HL-60/S4 treated with retinoic acid at 250 ng/mL for 4 days and 3 days (cell line): ENCODE measurements at regions not wholly inside any gene's neighbourhood (a gene's known extent, or its start where the extent isn't known, plus 50 kb on each side); places are given as distances from the start of the nearest gene placed in this dataset.

Experiments used
- in situ Hi-C: fragments of 300-500 bp; cut with MboI; formaldehyde crosslinking; loops from 2 replicates; pipeline ENCODE4 v1.7.0; 2022; ENCODE audit warnings: low sequenced_read_pairs

DNA sequence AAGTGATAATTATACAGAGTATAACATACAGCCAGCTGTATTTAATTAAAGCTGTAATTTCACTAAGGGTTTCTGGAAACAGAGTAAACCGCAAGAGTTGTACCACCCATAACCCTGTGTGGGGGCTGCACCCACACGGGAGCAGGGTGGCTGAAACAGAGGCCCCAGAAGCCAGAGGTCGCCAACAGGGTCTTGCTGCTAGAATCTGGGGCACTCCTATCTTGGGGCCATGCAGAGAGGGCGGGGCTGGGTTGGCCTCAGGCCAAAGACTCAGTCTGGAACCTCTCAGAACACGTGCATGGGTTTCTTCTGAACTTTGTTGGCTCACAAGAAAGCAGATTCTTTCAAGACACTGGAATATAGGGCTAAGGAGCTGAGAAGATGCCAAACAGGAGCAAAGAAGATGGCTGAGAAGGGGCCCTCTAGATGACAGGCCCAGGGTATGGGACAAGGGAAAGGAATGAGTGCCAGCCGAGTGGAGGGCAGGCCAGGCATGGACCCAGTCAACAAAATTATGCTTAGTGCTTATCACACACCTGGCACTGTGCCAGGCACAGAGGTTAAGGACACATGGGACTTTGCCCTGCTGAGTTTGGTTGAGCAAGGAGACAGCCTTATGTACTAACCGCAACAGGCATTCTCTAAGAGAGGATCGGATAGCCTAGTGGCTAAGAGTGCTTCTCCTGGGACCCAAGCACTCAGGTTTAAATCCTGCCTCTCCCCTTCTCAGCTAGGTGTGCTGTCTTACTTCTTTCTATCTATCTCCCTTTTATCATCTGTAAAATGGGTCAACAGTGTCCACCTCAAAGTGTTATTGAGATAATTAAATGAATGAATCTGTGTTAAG lies 96.6 kb upstream of the FOXP4 start:
- in situ Hi-C loops: loop anchor here (25.0 kb wide), 1 partner anchor 138 kb away; no protein-coding TSS in a partner anchor

DNA sequence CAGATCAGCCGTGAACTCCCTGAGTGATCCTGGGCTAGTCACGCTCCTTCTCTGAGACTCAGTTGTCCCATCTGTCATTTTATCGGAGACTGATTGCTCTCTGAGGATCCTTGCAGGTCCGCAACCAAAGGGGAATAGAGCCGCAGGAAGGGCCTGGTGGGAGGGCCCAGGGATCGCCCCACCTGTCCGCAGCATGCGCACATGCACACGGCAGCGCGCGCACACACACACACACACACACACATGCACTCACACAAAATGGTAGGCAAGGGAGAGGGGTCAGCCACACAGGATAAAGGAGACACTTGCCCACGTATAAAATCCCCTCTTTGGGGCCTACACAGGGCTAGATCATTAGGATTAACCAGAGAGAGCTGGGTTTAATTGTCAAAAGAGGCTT lies 95.6 kb upstream of the FOXP4 start:
- in situ Hi-C loops: loop anchor here (25.0 kb wide), 1 partner anchor 137 kb away; no protein-coding TSS in a partner anchor

DNA sequence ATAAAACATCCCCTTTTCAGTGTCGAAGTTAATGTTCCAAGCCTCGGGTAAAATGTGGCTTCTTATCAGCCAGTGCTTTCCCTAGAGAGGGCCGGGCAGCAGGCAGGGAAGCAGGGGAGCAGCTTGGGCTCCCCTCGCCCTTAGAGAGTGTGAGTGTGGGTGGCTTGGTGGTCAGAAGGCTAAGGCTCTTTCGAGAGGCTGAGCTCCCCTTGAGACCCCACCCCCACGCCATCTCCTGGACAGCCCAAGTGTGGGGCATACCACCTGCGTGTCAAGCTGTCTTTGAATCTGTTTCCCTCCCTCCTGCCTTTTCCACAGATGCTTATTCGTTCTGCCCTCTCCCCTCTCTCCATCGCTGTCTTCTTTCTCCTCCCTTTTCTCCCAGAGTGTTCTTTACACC lies 95.1 kb upstream of the FOXP4 start:
- in situ Hi-C loops: loop anchor here (25.0 kb wide), 1 partner anchor 136 kb away; no protein-coding TSS in a partner anchor

GRCh38 chr6:41451515-41452163 lies 94.5 kb upstream of the FOXP4 start:
- in situ Hi-C loops: loop anchor here (25.0 kb wide), 1 partner anchor 136 kb away; no protein-coding TSS in a partner anchor

GRCh38 chr6:41452763-41453162 lies 93.4 kb upstream of the FOXP4 start:
- in situ Hi-C loops: loop anchor here (25.0 kb wide), 1 partner anchor 135 kb away; no protein-coding TSS in a partner anchor

DNA sequence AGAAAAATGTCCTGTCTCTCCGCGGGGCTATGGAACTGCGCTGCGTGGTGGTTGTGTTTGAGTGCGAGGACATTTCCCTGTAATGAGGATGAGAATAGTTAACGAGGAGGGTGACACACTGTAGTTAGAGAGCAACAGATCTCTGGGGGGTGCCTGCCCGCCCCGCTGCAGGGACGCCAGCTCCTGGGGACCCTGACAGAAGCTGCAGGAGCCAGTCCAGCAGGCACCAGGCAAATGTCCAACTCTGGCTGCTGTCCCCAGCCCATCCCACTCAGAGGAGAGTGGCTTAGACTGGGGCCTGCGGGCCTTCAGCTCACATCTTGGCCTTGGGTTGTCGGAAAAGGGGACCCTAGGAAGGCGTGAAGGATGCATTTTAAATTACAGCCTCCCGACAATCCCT lies 92.9 kb upstream of the FOXP4 start:
- in situ Hi-C loops: loop anchor here (25.0 kb wide), 1 partner anchor 134 kb away; no protein-coding TSS in a partner anchor

DNA sequence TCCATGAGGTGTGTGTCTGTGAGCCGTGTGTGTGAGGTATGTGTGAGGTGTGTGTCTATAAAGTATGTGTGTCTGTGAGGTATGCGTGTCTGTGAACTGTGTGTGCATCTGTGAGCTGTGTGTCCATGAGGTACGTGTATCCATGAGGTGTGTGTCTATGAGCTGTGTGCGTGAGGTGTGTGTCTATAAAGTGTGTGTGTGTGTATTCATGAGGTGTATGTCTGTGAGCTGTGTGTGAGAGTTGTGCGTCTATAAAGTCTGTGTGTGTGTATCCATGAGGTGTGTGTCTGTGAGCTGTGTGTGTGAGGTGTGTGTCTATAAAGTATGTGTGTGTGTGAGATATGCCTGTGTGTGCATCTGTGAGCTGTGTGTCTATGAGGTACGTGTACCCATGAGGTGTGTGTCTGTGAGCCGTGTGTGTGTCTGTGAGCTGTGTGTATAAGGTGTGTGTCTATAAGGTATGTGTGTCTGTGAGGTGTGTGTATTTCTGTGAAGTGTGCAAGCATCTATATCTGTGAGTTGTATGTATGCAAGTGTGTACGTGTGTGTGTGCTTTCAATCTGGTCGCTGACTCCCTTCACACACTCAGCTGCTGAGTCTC lies 91.9 kb upstream of the FOXP4 start:
- in situ Hi-C loops: loop anchor here (25.0 kb wide), 1 partner anchor 133 kb away; no protein-coding TSS in a partner anchor

GRCh38 chr6:41455410-41455809 lies 90.8 kb upstream of the FOXP4 start:
- in situ Hi-C loops: loop anchor here (25.0 kb wide), 1 partner anchor 132 kb away; no protein-coding TSS in a partner anchor

DNA sequence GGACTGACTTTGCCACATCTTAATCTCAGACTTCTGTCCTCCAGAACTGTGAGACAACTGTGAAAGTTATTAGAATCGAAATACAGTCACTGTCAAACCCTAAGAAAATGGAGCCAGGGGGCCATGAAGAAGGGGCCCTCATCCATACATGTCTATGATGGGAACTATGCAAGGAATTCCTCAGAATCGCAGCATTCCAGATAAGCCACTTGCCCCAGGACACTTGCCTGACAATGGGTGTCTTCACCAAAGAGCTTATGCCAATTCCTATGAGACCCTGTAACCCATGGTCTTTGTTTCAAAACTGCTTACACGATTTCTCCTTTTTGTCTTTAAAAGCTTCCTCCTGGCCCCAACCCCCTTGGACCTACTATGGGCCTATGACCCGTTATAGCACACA lies 90.4 kb upstream of the FOXP4 start:
- in situ Hi-C loops: loop anchor here (25.0 kb wide), 1 partner anchor 131 kb away; no protein-coding TSS in a partner anchor

GRCh38 chr6:41457303-41457670 lies 88.9 kb upstream of the FOXP4 start:
- in situ Hi-C loops: loop anchor here (25.0 kb wide), 1 partner anchor 130 kb away; no protein-coding TSS in a partner anchor

DNA sequence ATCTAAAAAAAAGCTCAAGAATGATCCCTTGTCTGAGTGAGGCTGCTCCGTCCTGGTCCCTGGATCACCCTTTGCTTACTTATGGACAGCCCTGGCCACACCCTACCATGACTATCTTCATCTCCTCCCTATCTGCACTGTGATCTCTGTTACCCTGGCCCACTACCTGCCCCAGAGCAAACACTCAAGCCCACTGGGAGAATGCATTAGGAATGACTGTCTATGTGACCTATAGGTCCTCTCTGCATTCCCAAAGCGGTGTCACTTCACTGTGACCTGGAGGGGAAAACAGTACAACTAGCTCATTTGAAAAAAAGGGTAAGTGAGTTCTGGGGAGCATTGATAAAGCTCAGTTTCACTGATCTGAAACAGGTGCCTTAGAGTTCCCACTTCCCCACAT lies 86.4 kb upstream of the FOXP4 start:
- in situ Hi-C loops: loop anchor here (25.0 kb wide), 1 partner anchor 128 kb away; no protein-coding TSS in a partner anchor

GRCh38 chr6:41460742-41461336 lies 85.3 kb upstream of the FOXP4 start:
- in situ Hi-C loops: loop anchor here (25.0 kb wide), 1 partner anchor 126 kb away; no protein-coding TSS in a partner anchor

- in situ Hi-C loops: loop anchor here (25.0 kb wide), 1 partner anchor 125 kb away; no protein-coding TSS in a partner anchor
These were observed 84.1 kb upstream of the FOXP4 start for GRCh38 chr6:41462033-41462432.

- in situ Hi-C loops: loop anchor here (25.0 kb wide), 1 partner anchor 124 kb away; no protein-coding TSS in a partner anchor
These were observed 82.9 kb upstream of the FOXP4 start for GRCh38 chr6:41463062-41463930.

DNA sequence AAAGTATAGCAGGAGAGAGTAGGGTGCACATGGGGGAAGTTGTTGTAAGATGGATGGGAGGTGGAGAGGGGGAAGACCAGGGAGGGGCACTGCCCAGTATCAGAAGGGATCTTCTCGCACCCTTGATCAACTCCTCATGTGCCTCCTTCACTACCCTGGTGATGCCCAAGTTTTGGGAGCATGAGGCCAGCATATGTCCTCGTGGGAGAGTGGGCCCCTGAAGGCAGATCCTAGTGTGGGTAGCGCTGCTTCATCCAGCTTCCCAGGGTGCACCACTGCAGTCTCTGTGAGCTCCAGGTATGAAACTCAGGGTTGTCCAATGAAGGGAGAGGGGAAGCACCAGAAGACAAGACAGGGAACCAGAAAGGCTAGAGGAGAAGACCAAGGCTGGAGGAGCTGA lies 82.2 kb upstream of the FOXP4 start:
- in situ Hi-C loops: loop anchor here (25.0 kb wide), 1 partner anchor 123 kb away; no protein-coding TSS in a partner anchor

GRCh38 chr6:41464481-41464880 lies 81.7 kb upstream of the FOXP4 start:
- in situ Hi-C loops: loop anchor here (25.0 kb wide), 1 partner anchor 123 kb away; no protein-coding TSS in a partner anchor

DNA sequence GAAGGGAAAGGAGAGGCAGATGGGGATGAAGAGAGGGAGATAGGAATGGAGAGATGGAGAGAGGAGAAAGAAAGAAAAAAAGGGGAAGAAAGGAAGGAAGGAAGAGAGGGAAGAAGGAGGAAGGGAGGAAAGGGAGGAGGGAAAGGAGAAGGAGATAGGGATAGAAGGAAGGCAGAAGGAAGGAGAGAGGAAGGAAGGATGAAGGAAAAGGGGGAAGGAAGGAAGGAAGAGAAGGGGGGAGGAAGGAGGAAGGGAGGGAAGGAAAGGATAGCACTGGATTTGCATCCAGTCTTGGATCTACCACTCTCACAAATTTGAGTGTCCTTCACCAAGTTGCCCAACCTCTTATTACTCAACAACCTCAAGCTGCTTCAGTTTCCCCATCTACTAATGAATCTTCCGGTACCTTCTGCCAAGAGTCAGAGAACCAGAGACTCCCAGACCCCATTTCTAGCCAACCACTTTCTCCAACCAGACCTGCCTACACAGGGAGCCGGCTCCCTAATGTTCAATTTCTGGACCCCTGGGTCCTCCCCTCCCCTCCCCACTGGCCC lies 79.7 kb upstream of the FOXP4 start:
- in situ Hi-C loops: loop anchor here (25.0 kb wide), 1 partner anchor 121 kb away; no protein-coding TSS in a partner anchor

- in situ Hi-C loops: loop anchor here (25.0 kb wide), 1 partner anchor 120 kb away; no protein-coding TSS in a partner anchor
These were observed 79.1 kb upstream of the FOXP4 start for GRCh38 chr6:41467061-41467460.
